H1 (cell line): ENCODE measurements at regions not wholly inside any gene's neighbourhood (a gene's known extent, or its start where the extent isn't known, plus 50 kb on each side); places are given as distances from the start of the nearest gene placed in this dataset.

ENCODE experiments used
- KDM5A ChIP-seq: fragments of 200-600 bp; IDR thresholded peaks from 2 replicates; pipeline ENCODE4 v1.7.1; 2012; ENCODE audit warnings: mild to moderate bottlenecking, low read length, inconsistent platforms, mixed read lengths
- POLR2AphosphoS5 ChIP-seq: IDR thresholded peaks from 2 replicates; pipeline ENCODE4 v1.6.1; 2011; ENCODE audit warnings: low read depth, low read length
- RBBP5 ChIP-seq: IDR thresholded peaks from 2 replicates; pipeline ENCODE4 v1.7.1; 2012; ENCODE audit warnings: low read depth, mild to moderate bottlenecking, inconsistent platforms, low read length, moderate library complexity, borderline replicate concordance
- SP1 ChIP-seq: IDR thresholded peaks from 2 replicates; pipeline ENCODE4 v1.6.1; 2011; ENCODE audit warnings: low read depth, low read length
- TBP ChIP-seq: IDR thresholded peaks from 2 replicates; pipeline ENCODE4 v1.6.1; 2011; ENCODE audit warnings: low read depth, low read length, improper control_type of control experiment
- TF ChIP-seq, protein P1 (sequence below): fragments of 300-600 bp; sonication (generic); IDR thresholded peaks from 2 replicates; pipeline ENCODE4 v1.7.1; 2012; ENCODE audit warnings: low read length, moderate library complexity, mild to moderate bottlenecking, inconsistent platforms; ENCODE audit not compliant: insufficient replicate concordance

DNA sequence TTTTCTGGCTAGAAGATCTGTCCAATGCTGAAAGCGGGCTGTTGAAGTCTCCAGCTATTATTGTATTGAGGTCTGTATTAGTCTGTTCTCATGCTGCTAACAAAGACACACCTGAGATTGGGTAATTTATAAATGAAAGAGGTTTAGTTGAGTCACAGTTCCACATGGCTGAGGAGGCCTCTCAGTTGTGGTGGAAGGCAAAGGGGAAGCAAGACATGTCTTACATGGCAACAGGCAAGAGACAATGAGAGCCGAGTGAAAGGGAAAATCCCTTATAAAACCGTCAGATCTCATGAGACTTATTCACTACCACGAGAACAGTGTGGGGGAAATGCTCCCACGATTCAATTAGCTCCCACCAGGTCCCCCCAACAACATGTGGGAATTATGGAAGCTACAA, 980.4 kb downstream of the SLITRK5 start (continued):
- TF ChIP-seq, protein P1, sequence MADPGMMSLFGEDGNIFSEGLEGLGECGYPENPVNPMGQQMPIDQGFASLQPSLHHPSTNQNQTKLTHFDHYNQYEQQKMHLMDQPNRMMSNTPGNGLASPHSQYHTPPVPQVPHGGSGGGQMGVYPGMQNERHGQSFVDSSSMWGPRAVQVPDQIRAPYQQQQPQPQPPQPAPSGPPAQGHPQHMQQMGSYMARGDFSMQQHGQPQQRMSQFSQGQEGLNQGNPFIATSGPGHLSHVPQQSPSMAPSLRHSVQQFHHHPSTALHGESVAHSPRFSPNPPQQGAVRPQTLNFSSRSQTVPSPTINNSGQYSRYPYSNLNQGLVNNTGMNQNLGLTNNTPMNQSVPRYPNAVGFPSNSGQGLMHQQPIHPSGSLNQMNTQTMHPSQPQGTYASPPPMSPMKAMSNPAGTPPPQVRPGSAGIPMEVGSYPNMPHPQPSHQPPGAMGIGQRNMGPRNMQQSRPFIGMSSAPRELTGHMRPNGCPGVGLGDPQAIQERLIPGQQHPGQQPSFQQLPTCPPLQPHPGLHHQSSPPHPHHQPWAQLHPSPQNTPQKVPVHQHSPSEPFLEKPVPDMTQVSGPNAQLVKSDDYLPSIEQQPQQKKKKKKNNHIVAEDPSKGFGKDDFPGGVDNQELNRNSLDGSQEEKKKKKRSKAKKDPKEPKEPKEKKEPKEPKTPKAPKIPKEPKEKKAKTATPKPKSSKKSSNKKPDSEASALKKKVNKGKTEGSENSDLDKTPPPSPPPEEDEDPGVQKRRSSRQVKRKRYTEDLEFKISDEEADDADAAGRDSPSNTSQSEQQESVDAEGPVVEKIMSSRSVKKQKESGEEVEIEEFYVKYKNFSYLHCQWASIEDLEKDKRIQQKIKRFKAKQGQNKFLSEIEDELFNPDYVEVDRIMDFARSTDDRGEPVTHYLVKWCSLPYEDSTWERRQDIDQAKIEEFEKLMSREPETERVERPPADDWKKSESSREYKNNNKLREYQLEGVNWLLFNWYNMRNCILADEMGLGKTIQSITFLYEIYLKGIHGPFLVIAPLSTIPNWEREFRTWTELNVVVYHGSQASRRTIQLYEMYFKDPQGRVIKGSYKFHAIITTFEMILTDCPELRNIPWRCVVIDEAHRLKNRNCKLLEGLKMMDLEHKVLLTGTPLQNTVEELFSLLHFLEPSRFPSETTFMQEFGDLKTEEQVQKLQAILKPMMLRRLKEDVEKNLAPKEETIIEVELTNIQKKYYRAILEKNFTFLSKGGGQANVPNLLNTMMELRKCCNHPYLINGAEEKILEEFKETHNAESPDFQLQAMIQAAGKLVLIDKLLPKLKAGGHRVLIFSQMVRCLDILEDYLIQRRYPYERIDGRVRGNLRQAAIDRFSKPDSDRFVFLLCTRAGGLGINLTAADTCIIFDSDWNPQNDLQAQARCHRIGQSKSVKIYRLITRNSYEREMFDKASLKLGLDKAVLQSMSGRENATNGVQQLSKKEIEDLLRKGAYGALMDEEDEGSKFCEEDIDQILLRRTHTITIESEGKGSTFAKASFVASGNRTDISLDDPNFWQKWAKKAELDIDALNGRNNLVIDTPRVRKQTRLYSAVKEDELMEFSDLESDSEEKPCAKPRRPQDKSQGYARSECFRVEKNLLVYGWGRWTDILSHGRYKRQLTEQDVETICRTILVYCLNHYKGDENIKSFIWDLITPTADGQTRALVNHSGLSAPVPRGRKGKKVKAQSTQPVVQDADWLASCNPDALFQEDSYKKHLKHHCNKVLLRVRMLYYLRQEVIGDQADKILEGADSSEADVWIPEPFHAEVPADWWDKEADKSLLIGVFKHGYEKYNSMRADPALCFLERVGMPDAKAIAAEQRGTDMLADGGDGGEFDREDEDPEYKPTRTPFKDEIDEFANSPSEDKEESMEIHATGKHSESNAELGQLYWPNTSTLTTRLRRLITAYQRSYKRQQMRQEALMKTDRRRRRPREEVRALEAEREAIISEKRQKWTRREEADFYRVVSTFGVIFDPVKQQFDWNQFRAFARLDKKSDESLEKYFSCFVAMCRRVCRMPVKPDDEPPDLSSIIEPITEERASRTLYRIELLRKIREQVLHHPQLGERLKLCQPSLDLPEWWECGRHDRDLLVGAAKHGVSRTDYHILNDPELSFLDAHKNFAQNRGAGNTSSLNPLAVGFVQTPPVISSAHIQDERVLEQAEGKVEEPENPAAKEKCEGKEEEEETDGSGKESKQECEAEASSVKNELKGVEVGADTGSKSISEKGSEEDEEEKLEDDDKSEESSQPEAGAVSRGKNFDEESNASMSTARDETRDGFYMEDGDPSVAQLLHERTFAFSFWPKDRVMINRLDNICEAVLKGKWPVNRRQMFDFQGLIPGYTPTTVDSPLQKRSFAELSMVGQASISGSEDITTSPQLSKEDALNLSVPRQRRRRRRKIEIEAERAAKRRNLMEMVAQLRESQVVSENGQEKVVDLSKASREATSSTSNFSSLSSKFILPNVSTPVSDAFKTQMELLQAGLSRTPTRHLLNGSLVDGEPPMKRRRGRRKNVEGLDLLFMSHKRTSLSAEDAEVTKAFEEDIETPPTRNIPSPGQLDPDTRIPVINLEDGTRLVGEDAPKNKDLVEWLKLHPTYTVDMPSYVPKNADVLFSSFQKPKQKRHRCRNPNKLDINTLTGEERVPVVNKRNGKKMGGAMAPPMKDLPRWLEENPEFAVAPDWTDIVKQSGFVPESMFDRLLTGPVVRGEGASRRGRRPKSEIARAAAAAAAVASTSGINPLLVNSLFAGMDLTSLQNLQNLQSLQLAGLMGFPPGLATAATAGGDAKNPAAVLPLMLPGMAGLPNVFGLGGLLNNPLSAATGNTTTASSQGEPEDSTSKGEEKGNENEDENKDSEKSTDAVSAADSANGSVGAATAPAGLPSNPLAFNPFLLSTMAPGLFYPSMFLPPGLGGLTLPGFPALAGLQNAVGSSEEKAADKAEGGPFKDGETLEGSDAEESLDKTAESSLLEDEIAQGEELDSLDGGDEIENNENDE = no peak
- no peak for TF ChIP-seq KDM5A
- TF ChIP-seq SP1 = no peak
- TF ChIP-seq POLR2AphosphoS5 = no peak
- TF ChIP-seq TBP = no peak
- TF ChIP-seq RBBP5 = no peak
